Nephron progenitor cell (in vitro differentiated cells): ENCODE measurements at regions not wholly inside any gene's neighbourhood (a gene's known extent, or its start where the extent isn't known, plus 50 kb on each side); places are given as distances from the start of the nearest gene placed in this dataset.

Experiments used
- DNase-seq: peaks from one replicate; pipeline ENCODE4 v3.0.0; 2021
- H3K27ac Mint-ChIP-seq: 2 replicates; pipeline ENCODE4 v1.8.0; 2021; ENCODE audit warnings: mild to moderate bottlenecking, moderate library complexity, mixed read lengths
- H3K27me3 Mint-ChIP-seq: 2 replicates; pipeline ENCODE4 v1.8.0; 2021; ENCODE audit warnings: mild to moderate bottlenecking, low read depth, mixed read lengths; ENCODE audit not compliant: poor library complexity
- H3K36me3 Mint-ChIP-seq: 2 replicates; pipeline ENCODE4 v1.8.0; 2021; ENCODE audit warnings: low read depth, mixed read lengths
- H3K4me1 Mint-ChIP-seq: 2 replicates; pipeline ENCODE4 v1.8.0; 2021; ENCODE audit warnings: mixed read lengths
- H3K4me3 Mint-ChIP-seq: 2 replicates; pipeline ENCODE4 v1.8.0; 2021; ENCODE audit warnings: mild to moderate bottlenecking, moderate library complexity, mixed read lengths
- H3K9me3 Mint-ChIP-seq: 2 replicates; pipeline ENCODE4 v1.8.0; 2021; ENCODE audit warnings: mild to moderate bottlenecking, moderate library complexity, mixed read lengths
- CTCF ChIP-seq: fragments of 200-600 bp; sonication (generic); IDR thresholded peaks from 2 replicates; pipeline ENCODE4 v1.5.0; 2021; ENCODE audit warnings: antibody characterized with exemption

GRCh38 chr9:118558891-118559290 lies 810.3 kb downstream of the BRINP1 start:
- no peak for TF ChIP-seq CTCF
- no peak for DNase-seq
- Mint-ChIP-seq H3K36me3 (no peaks in the 10 kb centered on the region), H3K9me3 (no peaks in the 10 kb centered on the region), H3K27ac (no peak overlapping the region), H3K4me1 (no peaks in the 10 kb centered on the region), H3K4me3 (no peak overlapping the region), H3K27me3 (peaks cover 13% of the 10 kb centered on the region)

GRCh38 chr9:118561051-118561450 lies 808.2 kb downstream of the BRINP1 start:
- Mint-ChIP-seq H3K36me3 (no peaks in the 10 kb centered on the region), H3K4me1 (no peaks in the 10 kb centered on the region), H3K4me3 (no peak overlapping the region), H3K27me3 (peaks cover 16% of the 10 kb centered on the region), H3K27ac (no peak overlapping the region), H3K9me3 (no peaks in the 10 kb centered on the region)
- no peak for TF ChIP-seq CTCF
- DNase-seq: no peak

GRCh38 chr9:118563677-118564076 lies 805.6 kb downstream of the BRINP1 start:
- TF ChIP-seq CTCF: no peak
- peaks cover 11% of the 10 kb centered on the region for H3K27me3 Mint-ChIP-seq
- H3K4me1 Mint-ChIP-seq: peaks cover 2% of the 10 kb centered on the region
- no peak overlapping the region for H3K4me3 Mint-ChIP-seq
- no peaks in the 10 kb centered on the region for H3K9me3 Mint-ChIP-seq
- H3K27ac Mint-ChIP-seq: no peak overlapping the region
- no peak for DNase-seq
- H3K36me3 Mint-ChIP-seq: no peaks in the 10 kb centered on the region

GRCh38 chr9:118567861-118568260 lies 801.4 kb downstream of the BRINP1 start:
- Mint-ChIP-seq H3K4me3 (no peak overlapping the region), H3K27ac (no peak overlapping the region), H3K36me3 (no peaks in the 10 kb centered on the region), H3K27me3 (peaks cover 9% of the 10 kb centered on the region), H3K9me3 (no peaks in the 10 kb centered on the region), H3K4me1 (peaks cover 7% of the 10 kb centered on the region)
- TF ChIP-seq CTCF: no peak
- DNase-seq: no peak

- no peak for DNase-seq
- TF ChIP-seq CTCF: no peak
- peak overlapping the region; percentile 21 for H3K27ac Mint-ChIP-seq
- no peaks in the 10 kb centered on the region for H3K36me3 Mint-ChIP-seq
- H3K9me3 Mint-ChIP-seq: no peaks in the 10 kb centered on the region
- peaks cover 7% of the 10 kb centered on the region for H3K4me1 Mint-ChIP-seq
- H3K4me3 Mint-ChIP-seq: no peak overlapping the region
- H3K27me3 Mint-ChIP-seq: peaks cover 6% of the 10 kb centered on the region
These were observed 800.5 kb downstream of the BRINP1 start for GRCh38 chr9:118568704-118569103.

- no peaks in the 10 kb centered on the region for H3K36me3 Mint-ChIP-seq
- H3K4me3 Mint-ChIP-seq: no peak overlapping the region
- no peak overlapping the region for H3K27ac Mint-ChIP-seq
- TF ChIP-seq CTCF: no peak
- H3K27me3 Mint-ChIP-seq: peaks cover 3% of the 10 kb centered on the region
- no peaks in the 10 kb centered on the region for H3K9me3 Mint-ChIP-seq
- peaks cover 7% of the 10 kb centered on the region for H3K4me1 Mint-ChIP-seq
- no peak for DNase-seq
These were observed 800.1 kb downstream of the BRINP1 start for GRCh38 chr9:118569148-118569547.
